ENCODE measurements at regions not wholly inside any gene's neighbourhood (a gene's known extent, or its start where the extent isn't known, plus 50 kb on each side); places are given as distances from the start of the nearest gene placed in this dataset.

DNA sequence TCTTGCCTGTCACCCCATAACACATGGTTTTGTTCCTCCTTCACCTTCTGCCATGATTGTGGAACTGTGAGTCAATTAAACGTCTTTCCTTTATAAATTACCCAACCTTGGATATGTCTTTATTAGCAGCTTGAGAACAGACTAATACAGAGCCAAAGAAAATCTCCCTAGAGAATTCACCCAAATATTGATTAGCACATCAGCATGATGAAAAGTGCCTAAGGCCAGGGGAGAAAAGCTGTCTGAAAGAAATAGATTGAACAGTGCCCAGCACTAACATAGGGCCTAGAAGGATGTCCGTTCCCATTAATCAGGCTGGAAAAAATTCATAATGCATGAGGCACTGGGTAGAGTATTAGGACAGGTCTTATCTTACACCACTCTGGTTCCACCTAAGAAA is 111.9 kb upstream of the CALN1 start:
- FAIRE-seq (no peak), ATAC-seq (no peak), DNase-seq (no peak)
- TF ChIP-seq, protein P1, sequence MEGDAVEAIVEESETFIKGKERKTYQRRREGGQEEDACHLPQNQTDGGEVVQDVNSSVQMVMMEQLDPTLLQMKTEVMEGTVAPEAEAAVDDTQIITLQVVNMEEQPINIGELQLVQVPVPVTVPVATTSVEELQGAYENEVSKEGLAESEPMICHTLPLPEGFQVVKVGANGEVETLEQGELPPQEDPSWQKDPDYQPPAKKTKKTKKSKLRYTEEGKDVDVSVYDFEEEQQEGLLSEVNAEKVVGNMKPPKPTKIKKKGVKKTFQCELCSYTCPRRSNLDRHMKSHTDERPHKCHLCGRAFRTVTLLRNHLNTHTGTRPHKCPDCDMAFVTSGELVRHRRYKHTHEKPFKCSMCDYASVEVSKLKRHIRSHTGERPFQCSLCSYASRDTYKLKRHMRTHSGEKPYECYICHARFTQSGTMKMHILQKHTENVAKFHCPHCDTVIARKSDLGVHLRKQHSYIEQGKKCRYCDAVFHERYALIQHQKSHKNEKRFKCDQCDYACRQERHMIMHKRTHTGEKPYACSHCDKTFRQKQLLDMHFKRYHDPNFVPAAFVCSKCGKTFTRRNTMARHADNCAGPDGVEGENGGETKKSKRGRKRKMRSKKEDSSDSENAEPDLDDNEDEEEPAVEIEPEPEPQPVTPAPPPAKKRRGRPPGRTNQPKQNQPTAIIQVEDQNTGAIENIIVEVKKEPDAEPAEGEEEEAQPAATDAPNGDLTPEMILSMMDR (IDR thresholded peaks at IDR 0.05) = no peak
- Histone ChIP-seq H3K4me3 (no peak overlapping the region), H3K9me3 (no peaks in the 10 kb centered on the region), H3K36me3 (no peaks in the 10 kb centered on the region), H3K4me1 (no peaks in the 10 kb centered on the region), H3K27ac (no peak overlapping the region), H3K27me3 (no peaks in the 10 kb centered on the region)
- WGBS, 2 donors = 46 to 65% methylated on average over 2 of the region's 2 CpGs
- intact Hi-C loops (cut with DNase I) = no loop called here

DNA sequence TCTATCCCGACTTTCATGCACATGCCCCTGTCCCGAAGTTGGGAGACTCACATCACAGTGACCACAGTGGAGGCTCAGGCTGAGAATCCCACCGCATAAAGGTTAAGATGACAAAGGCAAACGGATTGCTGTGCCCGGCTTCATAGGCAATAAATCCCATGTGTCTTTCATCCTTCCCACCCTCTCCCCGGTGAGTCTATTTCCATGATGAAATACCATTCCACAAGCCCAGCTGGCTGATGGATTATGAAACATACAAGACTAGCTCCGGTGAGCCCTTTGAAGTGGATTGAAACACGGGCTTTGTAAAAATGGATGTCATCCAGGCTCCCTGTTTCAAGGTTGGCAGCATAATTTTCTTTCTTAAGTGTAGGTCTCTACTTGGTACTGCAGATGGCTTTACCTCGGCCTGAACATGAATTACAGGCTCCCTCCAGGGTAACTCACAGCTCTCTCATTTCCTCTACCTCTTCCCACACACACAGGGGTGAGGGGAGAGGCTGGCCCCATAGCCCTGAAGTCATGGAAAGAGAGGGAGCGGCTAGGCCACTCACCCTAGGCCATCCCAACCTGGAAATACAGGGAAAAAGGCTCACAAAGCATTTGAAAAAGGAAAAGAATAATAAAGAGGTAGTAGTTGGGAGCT is 92.0 kb upstream of the CALN1 start:
- TF ChIP-seq, protein P1 (IDR thresholded peaks at IDR 0.05) = no peak
- DNase-seq (no peak), FAIRE-seq (no peak), ATAC-seq (no peak)
- Histone ChIP-seq H3K9me3 (no peaks in the 10 kb centered on the region), H3K27me3 (no peaks in the 10 kb centered on the region), H3K27ac (no peak overlapping the region), H3K4me1 (no peaks in the 10 kb centered on the region), H3K4me3 (no peak overlapping the region), H3K36me3 (no peaks in the 10 kb centered on the region)
- 53 to 67% methylated on average over 10 of the region's 10 CpGs for WGBS, 2 donors
- intact Hi-C loops (cut with DNase I) = no loop called here

DNA sequence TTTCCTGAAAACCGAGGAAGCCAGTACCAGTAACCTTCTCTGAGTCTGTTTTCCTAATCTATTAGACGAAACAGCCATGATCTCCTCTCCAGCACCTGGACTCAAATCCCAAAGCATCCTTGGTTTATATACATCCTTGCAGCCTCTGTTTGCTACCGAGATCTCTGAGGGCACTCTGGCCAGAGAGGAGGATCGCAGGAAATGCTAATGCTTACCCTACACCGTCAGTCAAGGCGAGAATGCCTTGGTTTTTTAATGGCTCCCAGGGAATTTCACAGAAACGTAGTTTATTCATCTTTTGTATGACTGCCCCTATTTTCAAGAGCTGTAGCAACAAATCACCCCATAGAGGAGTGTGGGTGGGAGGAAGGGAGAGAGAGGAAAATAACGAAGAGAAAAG is 91.5 kb upstream of the CALN1 start:
- WGBS, 2 donors = 52 to 60% methylated on average over 8 of the region's 8 CpGs
- Histone ChIP-seq H3K36me3 (no peaks in the 10 kb centered on the region), H3K27me3 (no peaks in the 10 kb centered on the region), H3K27ac (no peak overlapping the region), H3K4me3 (no peak overlapping the region), H3K9me3 (no peaks in the 10 kb centered on the region), H3K4me1 (no peaks in the 10 kb centered on the region)
- no peak for FAIRE-seq
- DNase-seq = no peak
- TF ChIP-seq, protein P1 (IDR thresholded peaks at IDR 0.05) = no peak
- intact Hi-C loops (cut with DNase I) = no loop called here
- no peak for ATAC-seq

DNA sequence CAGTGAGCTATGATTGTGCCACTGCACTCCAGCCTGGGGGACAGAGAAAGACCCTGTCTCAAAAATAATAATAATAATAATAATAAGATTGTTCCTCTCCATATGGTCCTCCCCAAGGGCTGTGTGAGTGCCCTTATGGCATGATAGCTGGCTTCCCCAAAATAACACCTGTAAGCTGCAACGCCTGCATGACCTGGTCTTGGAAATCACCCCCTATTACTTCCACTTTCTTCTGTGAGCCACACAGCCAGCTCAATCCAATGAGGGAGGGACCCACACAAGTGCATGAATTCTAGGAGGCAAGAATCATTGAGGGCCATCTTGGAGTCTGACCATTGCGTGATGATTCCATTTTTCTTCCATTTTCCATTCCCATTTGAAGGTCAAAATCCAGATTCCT is 82.7 kb upstream of the CALN1 start:
- FAIRE-seq = no peak
- intact Hi-C loops (cut with DNase I) = loop anchor here in 1 of 3 donors (5.0 kb wide), 1 partner anchor 743 kb away; no protein-coding TSS in a partner anchor
- no peak for ATAC-seq

More for the DNA sequence above, 82.7 kb upstream of the CALN1 start:
- no peaks in the 10 kb centered on the region for H3K36me3 ChIP-seq
- H3K9me3 ChIP-seq = no peaks in the 10 kb centered on the region
- TF ChIP-seq, protein P1 (IDR thresholded peaks at IDR 0.05) = no peak
- no peaks in the 10 kb centered on the region for H3K27me3 ChIP-seq
- DNase-seq = no peak
- H3K4me1 ChIP-seq = no peaks in the 10 kb centered on the region
- H3K27ac ChIP-seq = no peak overlapping the region
- no peak overlapping the region for H3K4me3 ChIP-seq
- WGBS, 2 donors = 86 to 92% methylated on average over 2 of the region's 2 CpGs

Data from pancreas (tissue), 10 donors.